Fibroblast of villous mesenchyme (primary cell): ENCODE measurements at regions not wholly inside any gene's neighbourhood (a gene's known extent, or its start where the extent isn't known, plus 50 kb on each side); places are given as distances from the start of the nearest gene placed in this dataset.

Experiments
- DNase-seq: peaks from one replicate; pipeline ENCODE4 v3.0.0-alpha.2; 2010; ENCODE audit warnings: low read depth
- H3K4me3 ChIP-seq: 2 replicates; pipeline ENCODE4 v1.5.1; 2011; ENCODE audit warnings: low read depth, mild to moderate bottlenecking, low read length
- CTCF ChIP-seq: IDR thresholded peaks from 2 replicates; pipeline ENCODE4 v1.5.1; 2012; ENCODE audit warnings: low read depth, mild to moderate bottlenecking, low read length; ENCODE audit not compliant: insufficient read depth

GRCh38 chr9:96135076-96135752 is 166.8 kb downstream of the HSD17B3 start:
- peak; percentile 36 for DNase-seq
- no peak overlapping the region for H3K4me3 ChIP-seq
- TF ChIP-seq CTCF: no peak

DNA sequence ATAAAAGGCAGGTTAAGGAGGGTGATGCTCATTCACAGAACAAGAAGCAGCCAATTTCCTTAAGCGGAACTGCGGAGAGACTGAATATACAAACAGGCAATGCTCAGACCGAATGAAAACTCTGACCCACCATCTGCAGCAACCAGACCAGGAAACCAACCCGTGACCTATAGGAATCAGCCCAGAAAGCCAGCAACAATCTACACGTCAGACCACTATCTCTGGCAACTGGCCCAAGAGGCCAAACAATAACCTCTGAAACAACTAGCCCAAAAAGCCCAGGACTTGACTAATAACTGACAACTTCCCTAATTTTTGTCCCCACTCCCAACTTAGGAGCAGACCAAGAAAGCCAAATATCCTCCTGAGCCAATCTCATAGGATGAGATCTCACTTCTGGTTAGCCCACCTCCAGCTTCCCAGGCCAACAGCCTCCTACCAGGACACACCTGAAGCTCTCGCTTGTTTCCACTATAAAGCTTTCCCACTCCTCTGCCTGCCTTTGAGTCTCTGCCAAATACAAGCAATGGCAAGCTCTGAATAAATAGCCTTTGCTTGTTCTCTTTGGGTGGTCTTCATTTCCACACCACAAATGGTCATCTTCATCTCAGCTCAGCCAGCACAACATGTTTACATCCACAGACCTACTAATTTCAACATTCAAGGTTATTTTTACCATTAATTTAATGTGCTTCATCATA is 168.5 kb downstream of the HSD17B3 start:
- DNase-seq: no peak
- no peak overlapping the region for H3K4me3 ChIP-seq
- TF ChIP-seq CTCF: no peak

GRCh38 chr9:96131825-96132224 is 170.2 kb downstream of the HSD17B3 start:
- no peak for TF ChIP-seq CTCF
- no peak overlapping the region for H3K4me3 ChIP-seq
- no peak for DNase-seq

- no peak for TF ChIP-seq CTCF
- no peak overlapping the region for H3K4me3 ChIP-seq
- no peak for DNase-seq
Observed at GRCh38 chr9:96130970-96131369, 171.0 kb downstream of the HSD17B3 start.

GRCh38 chr9:96129747-96130146 is 172.2 kb downstream of the HSD17B3 start:
- no peak for DNase-seq
- no peak overlapping the region for H3K4me3 ChIP-seq
- no peak for TF ChIP-seq CTCF

DNA sequence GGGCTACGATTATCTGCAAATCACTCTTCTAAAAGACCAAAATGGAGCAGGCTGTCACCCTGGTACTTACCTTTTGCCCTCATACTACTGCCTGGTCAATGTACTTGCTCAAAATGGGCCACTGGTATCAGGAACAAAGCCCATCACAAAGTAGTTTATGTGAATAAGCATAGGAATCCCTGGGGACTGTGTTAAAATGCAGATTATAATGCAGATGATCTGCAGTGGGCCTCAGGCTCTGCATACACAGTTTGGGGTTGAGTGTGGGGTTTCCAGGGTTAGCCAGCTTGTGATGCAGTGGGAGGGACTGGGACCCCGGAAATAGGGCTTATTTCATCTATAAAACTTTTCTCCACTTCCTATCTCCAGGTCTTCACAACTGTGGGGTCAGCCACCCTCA is 173.1 kb downstream of the HSD17B3 start:
- TF ChIP-seq CTCF: no peak
- DNase-seq: no peak
- no peak overlapping the region for H3K4me3 ChIP-seq

- no peak for TF ChIP-seq CTCF
- no peak overlapping the region for H3K4me3 ChIP-seq
- DNase-seq: peak; percentile 28
Observed at GRCh38 chr9:96126321-96126881, 175.6 kb downstream of the HSD17B3 start.
